Panc1 (cell line): ENCODE measurements at regions not wholly inside any gene's neighbourhood (a gene's known extent, or its start where the extent isn't known, plus 50 kb on each side); places are given as distances from the start of the nearest gene placed in this dataset.

ENCODE experiments used
- ATAC-seq: fragments of 200-7000 bp; cut with Tn5 transposase; 2 replicates; pipeline ENCODE4 v1.9.1; 2020; ENCODE audit warnings: mild to moderate bottlenecking, moderate library complexity
- BruUV-seq: library from RNA; stranded (reverse); fragments of 400-500 nt; replicated peaks from 2 replicates; lab custom pipeline; 2021; lab: Mats Ljungman, UMichigan
- CTCF ChIA-PET: fragments of 300-600 bp; sonication (Branson Sonifier 250); formaldehyde crosslinking; loops from one replicate; lab custom pipeline; 2022; ENCODE audit warnings: antibody characterized with exemption; lab: Charles Lee
- POLR2A ChIA-PET: fragments of 300-600 bp; sonication (Branson Sonifier 250); formaldehyde crosslinking; loops from one replicate; lab custom pipeline; 2022; ENCODE audit warnings: antibody characterized with exemption; lab: Charles Lee
- DNase-seq: peaks from one replicate; pipeline ENCODE4 v3.0.0-alpha.2; 2010; ENCODE audit warnings: low read depth, low spot score
- H3K27ac ChIP-seq: 2 replicates; pipeline ENCODE4 v1.5.1; 2011; ENCODE audit warnings: mild to moderate bottlenecking, low read length, inconsistent platforms
- H3K27me3 ChIP-seq: fragments of 200-500 bp; sonication (Bioruptor generic); 2 replicates; pipeline ENCODE4 v1.6.0; 2014; ENCODE audit warnings: low read length, inconsistent platforms; ENCODE audit not compliant: control insufficient read depth, insufficient read depth
- H3K36me3 ChIP-seq: fragments of 200-500 bp; sonication (Bioruptor generic); 2 replicates; pipeline ENCODE4 v1.5.1; 2014; ENCODE audit warnings: inconsistent platforms, mild to moderate bottlenecking, low read length, moderate library complexity; ENCODE audit not compliant: control insufficient read depth, insufficient read depth
- H3K4me1 ChIP-seq: 2 replicates; pipeline ENCODE4 v1.5.1; 2011; ENCODE audit warnings: inconsistent platforms, mild to moderate bottlenecking, low read length, moderate library complexity; ENCODE audit not compliant: control insufficient read depth, insufficient read depth
- H3K4me3 ChIP-seq, 2 experiments: 2 replicates each; pipeline ENCODE4 v1.5.1; 2011 to 2012; ENCODE audit warnings: low read depth in 2 of 2, low read length in 2 of 2, mild to moderate bottlenecking in 2 of 2, inconsistent platforms in 1 of 2, moderate library complexity in 1 of 2
- H3K9me3 ChIP-seq: fragments of 200-500 bp; sonication (Bioruptor generic); 2 replicates; pipeline ENCODE4 v1.5.1; 2014; ENCODE audit warnings: low read depth, mild to moderate bottlenecking, inconsistent platforms, low read length, moderate library complexity; ENCODE audit not compliant: control insufficient read depth, insufficient read depth
- CTCF ChIP-seq: fragments of 450-650 bp; IDR thresholded peaks from 2 replicates; pipeline ENCODE4 v1.5.1; 2017; ENCODE audit warnings: mild to moderate bottlenecking
- POLR2AphosphoS5 ChIP-seq: IDR thresholded peaks from 2 replicates; pipeline ENCODE4 v1.6.1; 2012; ENCODE audit warnings: mild to moderate bottlenecking, low read depth, low read length, moderate library complexity
- REST ChIP-seq, 2 experiments: IDR thresholded peaks; 2 replicates each; pipeline ENCODE4 v1.6.1; 2011 to 2012; ENCODE audit warnings: low read depth in 2 of 2, control low read depth in 1 of 2, low read length in 1 of 2, mild to moderate bottlenecking in 1 of 2, moderate library complexity in 1 of 2; ENCODE audit not compliant: insufficient read depth in 1 of 2
- SIN3A ChIP-seq: IDR thresholded peaks from 2 replicates; pipeline ENCODE4 v1.6.1; 2012; ENCODE audit warnings: low read depth, mild to moderate bottlenecking, low read length, moderate library complexity, borderline replicate concordance; ENCODE audit not compliant: insufficient read depth
- TCF7L2 ChIP-seq: IDR thresholded peaks from 2 replicates; pipeline ENCODE4 v1.6.1; 2011; ENCODE audit warnings: mild to moderate bottlenecking, low read depth, low read length, inconsistent platforms
- in situ Hi-C: cut with HindIII; loops from 2 replicates; pipeline ENCODE4 v1.10.0; 2016; ENCODE audit warnings: low sequenced_read_pairs, low pct_unique_long_range_greater_than_20kb
- intact Hi-C: fragments of 100-400 bp; cut with micrococcal nuclease; formaldehyde crosslinking; loops from one replicate; pipeline ENCODE4 v1.10.0; 2022; ENCODE audit not compliant: unreplicated experiment

GRCh38 chr7:88357294-88357693, 50.6 kb upstream of the STEAP4 start:
- BruUV-seq: no TSS peak
- in situ Hi-C loops: no loop called here
- H3K27me3 ChIP-seq: no peaks in the 10 kb centered on the region

More at GRCh38 chr7:88357294-88357693, 50.6 kb upstream of the STEAP4 start:
- ChIA-PET CTCF (interaction anchor here (1.5 kb wide), 1 partner anchor 12 kb away, joined by 3 read pairs; no protein-coding TSS in a partner anchor), POLR2A (no interaction called here)
- Histone ChIP-seq H3K4me1 (no peaks in the 10 kb centered on the region), H3K27ac (no peak overlapping the region), H3K36me3 (no peaks in the 10 kb centered on the region; the same call in 1 of the 2 replicates), H3K9me3 (no peaks in the 10 kb centered on the region), H3K4me3 (no peak overlapping the region)
- peak; percentile 9; the same call in 1 of the 2 replicates for TF ChIP-seq CTCF
- no peak for TF ChIP-seq SIN3A
- no peak for TF ChIP-seq TCF7L2
- TF ChIP-seq POLR2AphosphoS5: no peak
- no peak for TF ChIP-seq REST (IDR thresholded peaks at IDR 0.05; ENCODE audit: insufficient read depth in 1 of 2, low read depth in 2 of 2, low read length in 1 of 2)
- ATAC-seq (no peak), DNase-seq (no peak)
- intact Hi-C loops: no loop called here
